Vagina (tissue), 2 donors: ENCODE measurements at regions not wholly inside any gene's neighbourhood (a gene's known extent, or its start where the extent isn't known, plus 50 kb on each side); places are given as distances from the start of the nearest gene placed in this dataset.

Experiments used
- CTCF ChIP-seq, 3 experiments: fragments of 450-650 bp in 2 of 3; fragments of 200-600 bp in 1 of 3; sonication (generic) in 1 of 3; IDR thresholded peaks; one replicate each; pipeline ENCODE4 v1.5.1; 2017 to 2019; ENCODE audit warnings: antibody characterized with exemption in 3 of 3, mild to moderate bottlenecking in 2 of 3, moderate library complexity in 2 of 3
- POLR2A ChIP-seq, 2 donors: fragments of 450-650 bp; IDR thresholded peaks; one replicate each; pipeline ENCODE4 v1.6.1; 2017; ENCODE audit warnings: antibody characterized with exemption in 2 of 2, mild to moderate bottlenecking in 2 of 2, moderate library complexity in 2 of 2
- POLR2AphosphoS5 ChIP-seq, 2 donors: sonication (generic); formaldehyde crosslinking; IDR thresholded peaks; one replicate each; pipeline ENCODE4 v1.9.0; 2017; ENCODE audit warnings: antibody characterized with exemption in 2 of 2, mild to moderate bottlenecking in 2 of 2, low read depth in 1 of 2; ENCODE audit not compliant: insufficient read depth in 1 of 2

DNA sequence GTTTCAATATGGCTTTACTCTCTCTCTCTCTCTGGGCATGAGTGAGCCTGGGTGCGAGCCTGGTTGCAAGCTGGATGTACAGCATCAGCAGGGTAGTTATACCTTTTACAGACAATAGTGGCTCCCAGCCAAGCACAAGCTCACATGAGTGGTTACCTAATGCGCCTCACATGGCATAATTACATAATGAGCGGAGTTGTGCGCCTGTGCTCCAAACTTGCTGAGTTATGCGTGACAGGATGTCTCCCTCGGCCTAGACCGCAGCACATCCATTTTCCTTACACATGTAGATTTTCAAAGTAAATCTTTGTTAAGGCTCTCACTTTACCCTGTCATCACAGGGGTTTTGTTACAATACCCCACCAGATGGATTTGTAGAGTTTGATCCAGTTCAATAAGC is 233.5 kb upstream of the WWC1 start:
- TF ChIP-seq CTCF (IDR thresholded peaks at IDR 0.05) (no peak), POLR2A (IDR thresholded peaks at IDR 0.05) (no peak), POLR2AphosphoS5 (IDR thresholded peaks at IDR 0.05; ENCODE audit: insufficient read depth in 1 of 2, low read depth in 1 of 2) (no peak)
